RPMI8226 (cell line): ENCODE measurements at regions not wholly inside any gene's neighbourhood (a gene's known extent, or its start where the extent isn't known, plus 50 kb on each side); places are given as distances from the start of the nearest gene placed in this dataset.

Experiments used
- DNase-seq: peaks from one replicate; pipeline ENCODE4 v3.0.0-alpha.2; 2015

DNA sequence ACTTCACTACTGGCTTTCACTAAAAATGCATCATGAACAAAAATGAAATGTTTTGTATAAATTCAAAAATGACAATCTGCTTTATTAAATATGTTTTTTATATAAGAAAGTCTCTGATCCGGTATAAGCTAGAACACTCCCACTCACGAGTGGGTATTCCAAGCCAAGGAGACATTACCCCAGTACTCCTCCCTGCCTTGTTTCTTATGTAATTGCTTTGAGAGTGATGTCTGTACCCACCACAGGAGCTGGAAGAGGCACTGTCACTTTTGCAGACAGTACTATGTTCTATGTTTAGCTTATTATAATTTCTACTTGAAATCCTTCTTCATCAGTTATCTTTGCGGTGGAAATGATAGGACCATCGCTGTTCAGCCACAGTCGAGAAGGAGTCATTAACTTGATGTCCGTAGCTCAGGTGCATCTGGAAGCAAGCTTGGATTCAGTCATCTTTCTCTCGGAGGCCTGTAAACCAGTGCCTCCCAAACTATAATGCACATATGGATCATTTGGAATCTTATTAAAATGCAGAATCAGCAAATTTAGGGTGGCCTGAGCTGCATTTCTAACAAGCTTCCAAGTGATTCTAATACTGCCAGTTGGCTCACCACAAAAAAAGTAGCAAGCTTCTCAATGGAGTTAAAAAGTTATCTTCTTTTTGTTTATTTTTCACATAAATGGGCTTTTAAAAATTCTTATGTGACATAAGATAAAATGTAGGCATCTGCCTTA is 396.4 kb downstream of the GRIA2 start:
- no peak for DNase-seq

DNA sequence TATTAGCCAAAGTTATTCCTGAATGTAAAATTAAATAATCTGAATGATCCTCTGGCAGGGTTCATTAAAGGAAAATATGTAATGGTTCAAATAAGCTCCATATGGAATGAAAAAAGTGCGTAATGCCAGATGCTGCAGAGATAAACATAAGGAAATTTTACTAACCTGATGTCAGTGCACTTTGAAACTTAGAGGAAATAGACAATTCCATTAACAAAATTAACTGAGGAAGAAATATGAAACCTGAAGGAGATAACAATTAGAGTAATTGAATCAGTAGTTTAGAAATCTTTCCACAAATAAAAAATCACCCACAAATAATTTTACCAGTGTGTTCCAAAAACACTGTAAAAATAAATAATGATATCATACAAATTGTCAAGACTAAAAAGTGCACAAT is 387.5 kb downstream of the GRIA2 start:
- no peak for DNase-seq

- DNase-seq = no peak
Measured at GRCh38 chr4:157600583-157600982, 380.1 kb downstream of the GRIA2 start.

GRCh38 chr4:157591245-157591644 is 370.7 kb downstream of the GRIA2 start:
- DNase-seq = no peak

DNA sequence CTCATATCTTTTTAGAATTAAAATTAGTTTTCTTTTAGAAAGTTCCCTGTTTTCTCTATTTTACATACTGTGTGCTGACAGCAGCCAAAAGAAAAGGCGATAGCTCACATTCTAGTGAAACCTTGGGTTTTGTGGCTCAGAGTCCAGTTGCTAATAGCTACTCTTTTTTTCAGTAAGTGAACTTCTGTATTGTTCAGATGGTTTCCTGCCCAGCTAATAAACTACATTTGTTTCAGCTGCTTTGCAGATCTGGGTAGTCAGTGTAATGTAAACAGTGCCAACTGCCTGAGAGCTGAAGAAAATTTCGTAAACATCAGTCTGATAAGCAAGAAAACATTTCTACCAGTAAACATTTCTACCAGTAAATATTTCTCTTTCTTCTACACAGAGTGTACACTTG is 370.2 kb downstream of the GRIA2 start:
- no peak for DNase-seq

DNA sequence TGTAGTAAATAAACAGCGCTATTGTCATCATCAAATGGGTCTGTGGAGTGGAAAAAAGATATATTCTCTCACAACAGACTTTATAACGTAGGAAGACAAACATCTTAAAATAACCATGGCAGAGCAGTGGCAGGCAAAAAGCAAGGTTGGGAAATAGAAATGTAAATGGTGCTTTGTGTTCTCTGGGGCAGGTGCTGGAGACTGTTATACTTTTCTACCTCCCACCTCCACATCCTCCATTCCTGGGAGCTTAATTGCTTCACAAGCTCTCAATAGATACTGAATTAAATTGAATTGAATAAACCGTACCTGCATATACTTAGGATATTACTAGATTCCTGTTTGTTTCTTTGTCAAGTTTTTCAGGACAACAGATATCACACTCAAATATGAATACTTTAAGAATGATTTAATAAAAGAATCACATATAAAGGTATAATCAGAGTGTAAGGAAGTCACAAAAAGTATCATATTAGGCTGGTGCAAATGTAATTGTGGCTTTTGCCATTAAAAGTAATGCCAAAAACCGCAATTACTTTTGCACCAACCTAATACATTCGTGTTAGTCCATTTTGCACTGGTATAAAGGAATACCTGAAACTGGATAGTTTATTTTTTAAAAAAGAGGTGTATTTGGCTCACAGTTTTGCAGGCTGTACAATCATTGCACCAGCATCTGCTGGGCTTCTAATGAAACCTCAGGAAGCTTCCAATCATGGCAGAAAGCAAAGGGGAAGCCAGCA is 367.3 kb downstream of the GRIA2 start:
- no peak for DNase-seq

- no peak for DNase-seq
Measured at GRCh38 chr4:157582141-157582540, 361.6 kb downstream of the GRIA2 start.

DNA sequence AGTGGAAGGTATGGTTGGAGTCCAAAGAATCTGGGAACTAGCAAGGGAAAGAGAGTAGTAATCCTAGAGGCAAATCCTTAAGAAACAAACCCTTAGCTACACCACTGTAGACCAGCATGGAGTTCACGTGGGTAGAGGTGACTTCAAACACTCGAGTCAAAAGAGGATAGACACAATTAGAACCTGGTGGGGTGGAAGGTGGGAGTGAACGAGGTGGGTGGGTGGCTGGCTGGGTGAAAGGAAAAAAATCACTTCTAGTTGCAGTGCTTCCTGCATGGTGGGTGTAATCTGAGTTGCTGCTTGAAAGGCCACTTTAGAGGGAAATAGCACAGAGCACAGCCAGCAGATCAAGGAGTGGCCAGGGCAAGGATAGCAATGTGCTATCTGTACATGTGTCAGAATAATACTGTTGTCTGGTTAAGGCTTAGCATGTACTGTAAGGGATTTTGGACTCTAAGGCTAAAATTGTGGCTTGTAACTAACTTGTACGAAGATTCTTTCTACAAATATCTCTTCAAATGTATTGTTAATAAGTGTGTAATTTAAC is 356.2 kb downstream of the GRIA2 start:
- no peak for DNase-seq

GRCh38 chr4:157575339-157575738 is 354.8 kb downstream of the GRIA2 start:
- DNase-seq = no peak

GRCh38 chr4:157574606-157575005 is 354.1 kb downstream of the GRIA2 start:
- DNase-seq = no peak

DNA sequence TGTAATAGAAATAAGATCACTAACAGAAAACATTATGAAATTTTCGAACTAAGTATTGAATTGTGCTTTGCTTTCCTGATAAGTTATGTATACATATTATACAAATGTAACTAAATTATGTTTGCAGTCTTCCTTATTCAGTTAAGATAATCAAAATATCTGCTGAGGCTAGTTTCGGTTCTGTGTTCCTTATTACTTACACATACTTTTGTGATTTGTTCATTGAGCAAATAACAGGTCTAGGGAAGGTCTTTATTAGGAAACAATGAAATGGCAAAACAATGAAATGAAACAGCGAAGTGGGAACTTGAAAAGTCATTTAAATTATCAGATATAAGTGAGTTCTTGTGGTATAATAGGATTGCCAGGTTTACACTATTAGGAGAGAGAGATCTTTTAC is 352.4 kb downstream of the GRIA2 start:
- DNase-seq = no peak

DNA sequence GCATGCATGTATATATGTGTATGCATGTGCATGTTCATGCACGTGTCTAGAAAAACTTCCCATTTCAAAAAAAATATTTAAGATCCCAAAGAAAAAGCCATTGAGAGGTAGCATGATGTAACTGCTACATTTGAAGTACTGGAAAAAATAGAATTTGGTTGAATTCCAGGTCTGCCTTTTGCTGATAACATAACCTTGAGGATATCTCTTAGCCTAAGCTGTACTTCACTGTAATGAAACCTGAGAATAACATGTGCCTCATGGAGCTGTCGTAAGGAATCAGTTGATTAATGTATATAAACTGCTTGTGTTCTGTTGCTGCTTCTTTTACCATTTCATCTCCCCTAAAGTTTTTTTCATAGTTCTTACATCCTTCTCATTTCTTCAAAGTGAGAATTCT is 351.8 kb downstream of the GRIA2 start:
- DNase-seq = no peak

- DNase-seq = no peak
Measured at GRCh38 chr4:157564771-157565170, 344.2 kb downstream of the GRIA2 start.

- no peak for DNase-seq
Measured at GRCh38 chr4:157564218-157564617, 343.7 kb downstream of the GRIA2 start.

DNA sequence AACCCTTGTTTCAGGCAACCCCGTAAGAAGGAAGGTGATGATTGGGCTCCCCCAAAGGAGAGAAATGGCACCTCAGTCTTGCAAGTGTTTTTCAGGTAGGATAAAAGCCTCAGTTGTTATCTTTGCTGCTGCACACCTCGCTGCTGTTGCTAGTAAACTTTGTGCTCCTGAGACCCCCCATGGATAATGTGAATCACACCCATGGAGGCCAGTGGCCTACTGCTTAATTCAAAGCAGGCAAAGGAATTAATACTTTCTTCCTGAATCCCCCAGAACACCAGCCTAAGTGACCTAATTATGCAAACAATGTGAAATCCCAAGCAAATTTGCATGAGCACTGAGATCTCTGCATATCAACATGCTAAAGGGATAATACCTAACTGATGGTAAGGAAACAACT is 337.5 kb downstream of the GRIA2 start:
- DNase-seq = no peak

GRCh38 chr4:157550028-157550427 is 329.5 kb downstream of the GRIA2 start:
- no peak for DNase-seq

DNA sequence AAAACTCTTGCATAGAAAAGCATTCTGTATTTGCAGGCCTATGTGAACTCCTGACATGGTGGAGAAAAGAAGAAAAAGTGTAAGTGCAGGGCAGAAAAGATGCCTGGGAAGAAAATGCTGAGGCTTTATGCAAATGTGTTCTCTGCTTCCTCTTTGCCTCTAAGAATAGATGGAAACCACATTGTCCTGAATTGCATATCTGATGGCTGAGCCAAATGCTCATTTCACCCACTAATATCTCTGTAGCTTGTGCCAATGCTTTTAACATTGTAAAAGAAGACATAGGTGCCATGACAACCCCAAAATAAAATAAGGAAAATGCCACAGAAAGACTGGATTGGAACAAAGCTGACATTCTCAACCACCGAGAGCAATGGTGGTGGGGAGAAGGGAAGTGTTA is 307.4 kb downstream of the GRIA2 start:
- no peak for DNase-seq

DNA sequence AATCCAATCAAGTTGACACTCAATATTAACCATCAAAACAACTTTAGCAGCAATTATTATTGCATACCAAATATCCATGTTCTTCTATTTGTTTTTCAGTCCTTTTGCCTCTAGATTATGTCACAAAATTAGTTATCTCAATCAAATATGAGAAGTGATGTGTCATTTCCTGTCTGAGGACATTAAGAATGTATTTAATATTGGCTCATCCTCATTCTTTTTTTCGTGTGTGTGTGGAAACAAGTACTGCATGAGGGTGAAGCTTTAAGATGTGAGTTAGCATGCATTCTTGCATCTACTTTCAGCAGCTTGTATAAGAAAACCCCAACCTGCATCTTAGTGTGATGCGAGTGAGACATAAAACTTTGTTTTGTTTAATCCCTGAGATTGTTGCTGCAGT is 301.4 kb downstream of the GRIA2 start:
- no peak for DNase-seq

- no peak for DNase-seq
Measured at GRCh38 chr4:157514711-157515110, 294.2 kb downstream of the GRIA2 start.

DNA sequence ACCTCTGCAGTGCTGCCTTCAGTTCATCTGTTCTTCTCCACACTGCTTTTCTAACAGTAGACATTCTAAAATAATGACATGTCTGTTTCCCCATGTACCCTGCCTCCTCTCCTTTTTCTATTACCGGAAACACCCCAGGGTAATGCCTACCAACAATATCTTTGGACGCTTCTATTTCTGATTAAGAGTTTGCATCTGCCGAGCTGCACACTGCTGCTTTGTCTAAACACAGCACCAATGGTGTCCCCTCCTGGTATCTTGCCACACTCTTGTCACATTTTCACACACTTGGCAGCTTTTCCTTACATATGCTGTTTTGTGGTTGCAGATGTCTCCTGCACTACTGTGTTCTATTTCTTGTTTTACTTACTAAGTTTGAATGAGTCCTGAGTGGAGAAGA is 288.8 kb downstream of the GRIA2 start:
- no peak for DNase-seq

DNA sequence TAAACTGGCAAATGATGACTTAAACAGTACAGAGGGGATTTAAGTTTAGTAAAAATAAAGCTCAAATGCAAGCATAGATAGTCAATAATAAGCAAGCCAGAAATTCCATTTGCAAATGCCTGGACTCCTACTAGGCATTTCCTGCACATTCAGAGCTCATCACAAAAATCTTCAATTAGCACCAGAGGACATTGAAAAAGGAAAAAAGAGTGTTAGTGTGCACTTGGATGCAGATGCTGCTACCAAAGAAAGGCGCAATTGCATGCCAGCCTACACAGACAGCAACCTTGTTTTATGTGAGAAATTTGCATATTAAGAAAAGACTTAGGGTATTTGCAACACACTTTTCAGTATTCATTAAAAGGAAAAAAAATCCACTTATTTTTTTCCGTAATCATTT is 282.1 kb downstream of the GRIA2 start:
- DNase-seq = no peak

DNA sequence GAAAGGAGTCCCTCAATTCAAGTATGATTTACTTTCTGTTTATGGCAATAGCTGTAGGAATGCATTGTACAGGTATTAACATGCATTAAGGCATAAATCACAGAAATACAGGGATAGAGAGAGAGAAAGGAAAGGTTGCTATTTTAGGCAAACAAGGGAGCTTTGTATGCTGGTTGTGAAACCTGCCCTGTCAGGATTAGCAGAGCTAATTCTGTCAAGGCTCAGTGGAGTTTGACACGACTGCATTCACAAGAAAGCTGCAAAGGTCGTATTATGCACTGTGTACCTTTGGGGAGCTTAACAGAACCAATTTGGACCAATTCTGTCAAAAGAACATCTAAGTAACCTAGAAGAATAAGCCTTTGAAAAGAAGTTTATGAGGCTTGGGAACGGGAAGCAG is 239.3 kb downstream of the GRIA2 start:
- DNase-seq = no peak

GRCh38 chr4:157447195-157447594 is 226.7 kb downstream of the GRIA2 start:
- no peak for DNase-seq

GRCh38 chr4:157444014-157444413 is 223.5 kb downstream of the GRIA2 start:
- no peak for DNase-seq
